NCI-H345 treated with DMSO at 0.1 percent for 48 hours (cell line): ENCODE measurements at regions not wholly inside any gene's neighbourhood (a gene's known extent, or its start where the extent isn't known, plus 50 kb on each side); places are given as distances from the start of the nearest gene placed in this dataset.

Source experiments
- DNase-seq: peaks from one replicate; lab custom pipeline; 2025; ENCODE audit not compliant: unreplicated experiment; lab: John Stamatoyannopoulos, UW

GRCh38 chr12:77777274-77777673, 53.4 kb upstream of the NAV3 start:
- DNase-seq: no peak

GRCh38 chr12:77774761-77775160, 55.9 kb upstream of the NAV3 start:
- DNase-seq: no peak

GRCh38 chr12:77772676-77773298, 57.9 kb upstream of the NAV3 start:
- no peak for DNase-seq

GRCh38 chr12:77768558-77768957, 62.1 kb upstream of the NAV3 start:
- no peak for DNase-seq

GRCh38 chr12:77767756-77768343, 62.8 kb upstream of the NAV3 start:
- no peak for DNase-seq

- no peak for DNase-seq
Observed at GRCh38 chr12:77767335-77767734, 63.4 kb upstream of the NAV3 start.

- DNase-seq: no peak
Observed at GRCh38 chr12:77766224-77766623, 64.5 kb upstream of the NAV3 start.

GRCh38 chr12:77761286-77761685, 69.4 kb upstream of the NAV3 start:
- no peak for DNase-seq

GRCh38 chr12:77760271-77761025, 70.2 kb upstream of the NAV3 start:
- no peak for DNase-seq

- DNase-seq: no peak
Observed at GRCh38 chr12:77754086-77754485, 76.6 kb upstream of the NAV3 start.

GRCh38 chr12:77751939-77752338, 78.8 kb upstream of the NAV3 start:
- peak; percentile 11 for DNase-seq

GRCh38 chr12:77746096-77746495, 84.6 kb upstream of the NAV3 start:
- DNase-seq: peak; percentile 96

GRCh38 chr12:77745624-77746023, 85.1 kb upstream of the NAV3 start:
- DNase-seq: no peak

GRCh38 chr12:77742631-77743030, 88.1 kb upstream of the NAV3 start:
- peak; percentile 32 for DNase-seq

GRCh38 chr12:77741974-77742517, 88.6 kb upstream of the NAV3 start:
- no peak for DNase-seq

GRCh38 chr12:77736219-77736965, 94.3 kb upstream of the NAV3 start:
- no peak for DNase-seq

- DNase-seq: no peak
Observed at GRCh38 chr12:77734214-77734883, 96.3 kb upstream of the NAV3 start.

GRCh38 chr12:77728018-77728417, 102.7 kb upstream of the NAV3 start:
- no peak for DNase-seq

GRCh38 chr12:77727442-77728001, 103.2 kb upstream of the NAV3 start:
- no peak for DNase-seq

- no peak for DNase-seq
Observed at GRCh38 chr12:77725611-77726010, 105.1 kb upstream of the NAV3 start.
